Caco-2 (cell line): ENCODE measurements at regions not wholly inside any gene's neighbourhood (a gene's known extent, or its start where the extent isn't known, plus 50 kb on each side); places are given as distances from the start of the nearest gene placed in this dataset.

Experiments used
- BruUV-seq: library from RNA; stranded (reverse); fragments of 400-500 nt; replicated peaks from 2 replicates; lab custom pipeline; 2021; lab: Mats Ljungman, UMichigan
- CTCF ChIA-PET: fragments of 300-600 bp; sonication (Branson Sonifier 250); formaldehyde crosslinking; loops from one replicate; lab custom pipeline; 2022; ENCODE audit warnings: antibody characterized with exemption; lab: Charles Lee
- POLR2A ChIA-PET: fragments of 300-600 bp; sonication (Branson Sonifier 250); formaldehyde crosslinking; loops from one replicate; lab custom pipeline; 2022; ENCODE audit warnings: antibody characterized with exemption; lab: Charles Lee
- DNase-seq, 2 experiments: peaks; one replicate each; pipeline versions ENCODE4 v3.0.0 to v3.0.0-alpha.2; 2020 to 2022
- H3K27me3 ChIP-seq: replicated peaks from 2 replicates; pipeline ENCODE4 v1.6.0; 2011; ENCODE audit warnings: low read length; ENCODE audit not compliant: control insufficient read depth, insufficient read depth
- H3K36me3 ChIP-seq: 2 replicates; pipeline ENCODE4 v1.5.1; 2011; ENCODE audit warnings: low read length; ENCODE audit not compliant: control insufficient read depth, insufficient read depth
- H3K4me1 ChIP-seq: fragments of 250-450 bp; sonication (Bioruptor Pico); 2 replicates; pipeline ENCODE4 v1.5.1; 2020; ENCODE audit warnings: mild to moderate bottlenecking
- H3K4me3 ChIP-seq: 2 replicates; pipeline ENCODE4 v1.5.1; 2011; ENCODE audit warnings: low read depth, mild to moderate bottlenecking, control low read depth, low read length
- H3K9me3 ChIP-seq: fragments of 250-450 bp; sonication (Bioruptor Pico); 2 replicates; pipeline ENCODE4 v1.5.1; 2020; ENCODE audit warnings: mild to moderate bottlenecking, moderate library complexity
- H3K27ac Mint-ChIP-seq: one replicate; pipeline ENCODE4 v1.8.0; 2022; ENCODE audit warnings: mixed read lengths; ENCODE audit not compliant: unreplicated experiment
- H3K27me3 Mint-ChIP-seq: one replicate; pipeline ENCODE4 v1.8.0; 2022; ENCODE audit warnings: mixed read lengths; ENCODE audit not compliant: insufficient read depth, unreplicated experiment
- H3K36me3 Mint-ChIP-seq: one replicate; pipeline ENCODE4 v1.8.0; 2022; ENCODE audit warnings: mild to moderate bottlenecking, mixed read lengths; ENCODE audit not compliant: insufficient read depth, unreplicated experiment
- H3K4me1 Mint-ChIP-seq: one replicate; pipeline ENCODE4 v1.8.0; 2022; ENCODE audit warnings: low read depth, mixed read lengths; ENCODE audit not compliant: unreplicated experiment
- H3K4me3 Mint-ChIP-seq: one replicate; pipeline ENCODE4 v1.8.0; 2022; ENCODE audit warnings: mild to moderate bottlenecking, moderate library complexity, mixed read lengths; ENCODE audit not compliant: unreplicated experiment
- H3K9me3 Mint-ChIP-seq: one replicate; pipeline ENCODE4 v1.8.0; 2022; ENCODE audit warnings: mixed read lengths; ENCODE audit not compliant: unreplicated experiment
- CTCF ChIP-seq, 2 experiments: fragments of 200-600 bp in 1 of 2; IDR thresholded peaks; 1 replicate in 1 of 2; 2 replicates in 1 of 2; pipeline versions ENCODE4 v1.5.1 to v1.8.0; 2011 to 2022; ENCODE audit warnings: antibody characterized with exemption in 1 of 2, control low read depth in 1 of 2, inconsistent platforms in 1 of 2, low read depth in 1 of 2, low read length in 1 of 2, mild to moderate bottlenecking in 1 of 2, moderate library complexity in 1 of 2; ENCODE audit not compliant: insufficient read depth in 1 of 2, severe bottlenecking in 1 of 2, unreplicated experiment in 1 of 2
- intact Hi-C: fragments of 100-400 bp; cut with micrococcal nuclease; formaldehyde crosslinking; loops from one replicate; pipeline ENCODE4 v1.10.0; 2022; ENCODE audit not compliant: unreplicated experiment

GRCh38 chrX:97987979-97988378 is 1104.3 kb downstream of the RPA4 start:
- no TSS peak for BruUV-seq

GRCh38 chrX:97995834-97996233 is 1112.1 kb downstream of the RPA4 start:
- Mint-ChIP-seq H3K36me3 (no peaks in the 10 kb centered on the region), H3K27me3 (no peaks in the 10 kb centered on the region), H3K4me3 (no peak overlapping the region), H3K9me3 (no peaks in the 10 kb centered on the region), H3K27ac (no peak overlapping the region), H3K4me1 (no peaks in the 10 kb centered on the region)
- TF ChIP-seq CTCF (IDR thresholded peaks at IDR 0.05; ENCODE audit: insufficient read depth in 1 of 2, low read depth in 1 of 2, low read length in 1 of 2, severe bottlenecking in 1 of 2, unreplicated experiment in 1 of 2) = no peak
- no TSS peak for BruUV-seq
- DNase-seq = no peak
- ChIA-PET POLR2A (no interaction called here), CTCF (no interaction called here)
- Histone ChIP-seq H3K9me3 (no peaks in the 10 kb centered on the region), H3K4me3 (no peak overlapping the region), H3K4me1 (no peaks in the 10 kb centered on the region), H3K27me3 (no peaks in the 10 kb centered on the region), H3K36me3 (no peaks in the 10 kb centered on the region)
- intact Hi-C loops = loop anchor here (5.0 kb wide), 1 partner anchor 304 kb away; no protein-coding TSS in a partner anchor

More at GRCh38 chrX:97987979-97988378, 1104.3 kb downstream of the RPA4 start:
- intact Hi-C loops = no loop called here
- TF ChIP-seq CTCF (IDR thresholded peaks at IDR 0.05; ENCODE audit: insufficient read depth in 1 of 2, low read depth in 1 of 2, low read length in 1 of 2, severe bottlenecking in 1 of 2, unreplicated experiment in 1 of 2) = no peak
- H3K4me3 Mint-ChIP-seq = no peak overlapping the region
- ChIA-PET CTCF (no interaction called here), POLR2A (no interaction called here)
- H3K27ac Mint-ChIP-seq = no peak overlapping the region
- H3K4me1 Mint-ChIP-seq = no peaks in the 10 kb centered on the region
- H3K9me3 Mint-ChIP-seq = no peaks in the 10 kb centered on the region
- H3K27me3 Mint-ChIP-seq = no peaks in the 10 kb centered on the region
- H3K36me3 Mint-ChIP-seq = no peaks in the 10 kb centered on the region
- no peak for DNase-seq
- Histone ChIP-seq H3K4me3 (no peak overlapping the region), H3K27me3 (no peaks in the 10 kb centered on the region), H3K4me1 (no peaks in the 10 kb centered on the region), H3K9me3 (no peaks in the 10 kb centered on the region), H3K36me3 (no peaks in the 10 kb centered on the region)

- Histone ChIP-seq H3K27me3 (no peaks in the 10 kb centered on the region), H3K9me3 (no peaks in the 10 kb centered on the region), H3K36me3 (no peaks in the 10 kb centered on the region), H3K4me3 (no peak overlapping the region), H3K4me1 (no peaks in the 10 kb centered on the region)
- H3K27ac Mint-ChIP-seq = no peak overlapping the region
- H3K4me3 Mint-ChIP-seq = no peak overlapping the region
- H3K36me3 Mint-ChIP-seq = no peaks in the 10 kb centered on the region
- DNase-seq = no peak
- H3K9me3 Mint-ChIP-seq = peaks cover 10% of the 10 kb centered on the region
- ChIA-PET CTCF (no interaction called here), POLR2A (no interaction called here)
- no TSS peak for BruUV-seq
- intact Hi-C loops = no loop called here
- no peak for TF ChIP-seq CTCF (IDR thresholded peaks at IDR 0.05; ENCODE audit: insufficient read depth in 1 of 2, low read depth in 1 of 2, low read length in 1 of 2, severe bottlenecking in 1 of 2, unreplicated experiment in 1 of 2)
- no peaks in the 10 kb centered on the region for H3K4me1 Mint-ChIP-seq
- H3K27me3 Mint-ChIP-seq = no peaks in the 10 kb centered on the region
Measured at GRCh38 chrX:98028691-98029090, 1145.0 kb downstream of the RPA4 start.
